ENCODE measurements at regions not wholly inside any gene's neighbourhood (a gene's known extent, or its start where the extent isn't known, plus 50 kb on each side); places are given as distances from the start of the nearest gene placed in this dataset.

DNA sequence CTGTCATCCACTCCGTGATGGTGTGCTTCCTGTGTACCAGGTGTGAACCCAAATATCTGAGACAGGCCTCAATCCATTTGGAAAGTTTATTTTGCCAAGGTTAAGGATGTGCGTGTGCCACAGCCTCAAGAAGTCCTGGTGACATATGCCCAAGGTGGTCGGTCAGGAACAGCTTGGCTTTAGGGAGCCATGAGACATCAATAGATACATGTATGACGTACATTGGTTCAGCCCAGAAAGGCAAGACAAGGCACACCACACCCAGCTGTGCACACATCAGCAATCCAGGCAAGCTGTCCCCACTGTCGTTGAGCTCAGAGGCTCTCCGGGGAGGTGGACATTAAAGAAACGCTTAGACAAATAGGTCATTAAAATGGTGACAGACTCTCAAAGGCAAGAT lies 56.8 kb upstream of the SHANK2 start:
- peak; percentile 12 for DNase-seq

GRCh38 chr11:71307811-71308645 lies 55.7 kb upstream of the SHANK2 start:
- DNase-seq: peak; percentile 44

- peak; percentile 27 for DNase-seq
Observed at GRCh38 chr11:71305451-71306125, 53.2 kb upstream of the SHANK2 start.

- peak; percentile 32 for DNase-seq
Observed at GRCh38 chr11:71305041-71305440, 52.7 kb upstream of the SHANK2 start.

- DNase-seq: no peak
Observed at GRCh38 chr11:71304491-71304890, 52.1 kb upstream of the SHANK2 start.

GRCh38 chr11:71304045-71304444 lies 51.7 kb upstream of the SHANK2 start:
- no peak for DNase-seq

- peak; percentile 54 for DNase-seq
Observed at GRCh38 chr11:71302911-71303310, 50.5 kb upstream of the SHANK2 start.

DNA sequence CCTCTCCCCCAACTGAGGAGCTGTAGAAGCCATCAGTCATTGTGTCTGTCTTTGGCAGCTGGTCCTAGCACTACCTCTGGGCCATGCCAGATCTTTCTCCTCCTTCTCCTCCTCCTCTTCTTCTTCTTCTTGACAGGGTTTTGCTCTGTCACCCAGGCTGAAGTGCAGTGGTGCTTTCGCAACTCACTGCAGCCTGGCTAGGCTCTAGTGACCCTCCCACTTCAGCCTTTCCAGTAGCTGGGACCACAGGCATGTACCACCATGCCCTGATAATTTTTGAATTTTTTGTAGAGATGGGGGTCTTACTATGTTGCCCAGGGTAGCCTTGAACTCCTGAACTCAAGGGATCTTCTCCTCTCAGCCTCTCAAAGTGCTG lies 50.1 kb upstream of the SHANK2 start:
- DNase-seq: peak; percentile 38
